OCI-LY7 (cell line): ENCODE measurements at regions not wholly inside any gene's neighbourhood (a gene's known extent, or its start where the extent isn't known, plus 50 kb on each side); places are given as distances from the start of the nearest gene placed in this dataset.

Experiments used
- BruUV-seq: library from RNA; stranded (reverse); fragments of 400-500 nt; replicated peaks from 2 replicates; lab custom pipeline; 2021; lab: Mats Ljungman, UMichigan
- CTCF ChIA-PET: fragments of 300-600 bp; sonication (Branson Sonifier 250); formaldehyde crosslinking; loops from one replicate; lab custom pipeline; 2022; ENCODE audit warnings: antibody characterized with exemption; ENCODE audit not compliant: unreplicated experiment; lab: Charles Lee
- POLR2A ChIA-PET: fragments of 300-600 bp; sonication (Branson Sonifier 250); formaldehyde crosslinking; loops from one replicate; lab custom pipeline; 2022; ENCODE audit warnings: antibody characterized with exemption; lab: Charles Lee
- DNase-seq: peaks from one replicate; pipeline ENCODE4 v3.0.0-alpha.2; 2015; ENCODE audit warnings: low spot score
- H2AFZ ChIP-seq: fragments of 200-600 bp; sonication (generic), shearing (Covaris generic); 2 replicates; pipeline ENCODE4 v1.6.1; 2014; ENCODE audit warnings: mild to moderate bottlenecking, antibody characterized with exemption, low read length, moderate library complexity
- H3K27ac ChIP-seq: fragments of 200-600 bp; sonication (generic); 2 replicates; pipeline ENCODE4 v1.5.1; 2014; ENCODE audit warnings: mixed run types, low read depth, mild to moderate bottlenecking, moderate library complexity, low read length, inconsistent platforms; ENCODE audit not compliant: poor library complexity, severe bottlenecking
- H3K36me3 ChIP-seq: fragments of 200-600 bp; sonication (generic); 2 replicates; pipeline ENCODE4 v1.6.1; 2014; ENCODE audit warnings: mild to moderate bottlenecking, antibody characterized with exemption, low read length, moderate library complexity, mixed read lengths; ENCODE audit not compliant: insufficient read depth
- H3K4me1 ChIP-seq: fragments of 200-600 bp; sonication (generic); 2 replicates; pipeline ENCODE4 v1.5.1; 2014; ENCODE audit warnings: mild to moderate bottlenecking, low read length; ENCODE audit not compliant: insufficient read depth, poor library complexity, severe bottlenecking
- H3K4me2 ChIP-seq: fragments of 200-600 bp; sonication (generic); 2 replicates; pipeline ENCODE4 v1.6.1; 2014; ENCODE audit warnings: mild to moderate bottlenecking, low read length
- H3K4me3 ChIP-seq: fragments of 200-600 bp; sonication (generic); 2 replicates; pipeline ENCODE4 v1.5.1; 2014; ENCODE audit warnings: mild to moderate bottlenecking, low read depth, low read length; ENCODE audit not compliant: poor library complexity, severe bottlenecking
- H3K79me2 ChIP-seq: fragments of 200-600 bp; sonication (generic); 2 replicates; pipeline ENCODE4 v1.6.1; 2016; ENCODE audit warnings: low read depth, mild to moderate bottlenecking, low read length, moderate library complexity, mixed read lengths; ENCODE audit not compliant: insufficient read depth
- H3K9me2 ChIP-seq: fragments of 200-600 bp; sonication (generic); 2 replicates; pipeline ENCODE4 v1.6.1; 2016; ENCODE audit warnings: mild to moderate bottlenecking, low read length, mixed read lengths; ENCODE audit not compliant: insufficient read depth
- H3K9me3 ChIP-seq: fragments of 200-600 bp; sonication (generic); 2 replicates; pipeline ENCODE4 v1.6.1; 2014; ENCODE audit warnings: mild to moderate bottlenecking, mixed run types, low read length, mixed read lengths
- H4K20me1 ChIP-seq: fragments of 200-600 bp; sonication (generic); 2 replicates; pipeline ENCODE4 v1.6.1; 2014; ENCODE audit warnings: mild to moderate bottlenecking, antibody characterized with exemption, low read length, moderate library complexity, mixed read lengths; ENCODE audit not compliant: insufficient read depth
- CTCF ChIP-seq: fragments of 200-600 bp; sonication (generic); conservative IDR thresholded peaks from 2 replicates; pipeline ENCODE4 v1.5.1; 2014; ENCODE audit warnings: mild to moderate bottlenecking, antibody characterized with exemption, low read length, moderate library complexity, mixed read lengths
- EZH2phosphoT487 ChIP-seq: fragments of 200-600 bp; sonication (generic); IDR thresholded peaks from 2 replicates; pipeline ENCODE4 v1.6.1; 2018; ENCODE audit warnings: low read depth, borderline replicate concordance, mild to moderate bottlenecking, mixed run types, antibody characterized with exemption, low read length, moderate library complexity, mixed read lengths
- intact Hi-C: fragments of 100-400 bp; cut with micrococcal nuclease; formaldehyde crosslinking; loops from one replicate; pipeline ENCODE4 v1.10.0; 2022; ENCODE audit not compliant: unreplicated experiment

GRCh38 chr22:49369726-49370626 lies 457.7 kb downstream of the BRD1 start:
- Histone ChIP-seq H3K36me3 (no peaks in the 10 kb centered on the region), H3K4me2 (no peak overlapping the region), H3K9me2 (no peaks in the 10 kb centered on the region), H3K27ac (no peak overlapping the region), H3K9me3 (no peaks in the 10 kb centered on the region), H3K4me1 (peaks cover 13% of the 10 kb centered on the region), H3K4me3 (no peak overlapping the region), H2AFZ (no peak overlapping the region), H4K20me1 (no peaks in the 10 kb centered on the region), H3K79me2 (no peaks in the 10 kb centered on the region)
- no TSS peak for BruUV-seq
- no peak for DNase-seq
- CTCF ChIA-PET: no interaction called here
- intact Hi-C loops: no loop called here
- TF ChIP-seq EZH2phosphoT487 (no peak), CTCF (no peak)
- POLR2A ChIA-PET: no interaction called here

GRCh38 chr22:49368976-49369725 lies 458.5 kb downstream of the BRD1 start:
- TF ChIP-seq EZH2phosphoT487: no peak
- TF ChIP-seq CTCF: no peak
- Histone ChIP-seq H3K27ac (no peak overlapping the region), H3K79me2 (no peaks in the 10 kb centered on the region), H3K9me2 (no peaks in the 10 kb centered on the region), H3K9me3 (peaks cover 2% of the 10 kb centered on the region), H3K4me1 (peaks cover 10% of the 10 kb centered on the region), H4K20me1 (no peaks in the 10 kb centered on the region), H3K4me2 (no peak overlapping the region), H2AFZ (no peak overlapping the region), H3K36me3 (no peaks in the 10 kb centered on the region; the same call in 1 of the 2 replicates), H3K4me3 (no peak overlapping the region)
- no TSS peak for BruUV-seq
- POLR2A ChIA-PET: no interaction called here
- no peak for DNase-seq
- intact Hi-C loops: no loop called here
- CTCF ChIA-PET: no interaction called here
